Activated T-cell treated with anti-CD3 and anti-CD28 coated beads, Interleukin-2, amount 50 U/mL, for 48 hours (primary cell): ENCODE measurements at regions not wholly inside any gene's neighbourhood (a gene's known extent, or its start where the extent isn't known, plus 50 kb on each side); places are given as distances from the start of the nearest gene placed in this dataset.

ENCODE experiments used
- DNase-seq, 2 experiments: peaks; one replicate each; pipeline ENCODE4 v3.0.0-alpha.2; 2020

DNA sequence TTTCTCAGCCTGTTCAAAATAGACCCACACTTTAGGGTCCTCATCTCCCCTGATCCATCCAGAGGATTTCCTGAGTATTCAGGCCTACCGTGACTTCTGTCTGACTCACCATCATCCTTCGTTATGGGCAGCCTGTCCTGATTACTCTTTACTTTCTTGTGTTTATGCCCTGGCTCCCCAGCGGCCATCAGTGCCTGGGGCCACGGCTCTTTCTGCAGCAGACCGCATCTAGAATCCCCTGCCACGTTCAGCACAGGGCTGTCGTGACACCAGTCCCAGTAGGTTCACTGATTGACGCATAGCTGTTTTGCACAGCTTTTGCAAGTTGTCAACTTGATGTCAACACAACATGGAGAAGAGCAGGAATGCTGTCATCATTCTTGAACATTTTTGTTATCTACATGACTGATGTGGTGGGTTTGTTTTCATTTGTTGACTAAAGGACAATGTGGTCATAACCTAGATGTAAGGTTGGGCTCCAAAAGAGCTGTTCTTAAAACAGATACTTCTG, 225.6 kb downstream of the HAUS1 start:
- no peak for DNase-seq

DNA sequence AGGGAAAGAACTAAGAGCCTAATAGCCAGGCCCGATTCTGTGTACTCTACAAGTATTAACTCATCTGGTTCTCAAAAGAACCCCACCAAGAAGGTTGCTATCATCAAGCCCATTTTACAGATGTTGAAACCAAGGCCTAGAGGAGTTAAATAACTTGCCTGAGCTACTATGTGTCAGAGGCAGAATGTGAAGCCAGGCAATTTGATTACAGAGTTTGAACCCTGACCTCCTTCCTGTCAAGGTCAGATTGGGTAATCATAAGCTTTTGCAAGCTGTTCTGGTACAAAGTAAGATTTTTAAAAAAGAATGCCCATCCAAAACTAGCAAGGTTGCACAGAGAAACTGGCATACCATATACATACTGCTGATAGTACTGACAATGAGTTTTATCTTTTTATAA, 227.1 kb downstream of the HAUS1 start:
- DNase-seq, result no peak

- no peak for DNase-seq
These were observed 228.2 kb downstream of the HAUS1 start for GRCh38 chr18:46332286-46332801.

- no peak for DNase-seq
These were observed 228.7 kb downstream of the HAUS1 start for GRCh38 chr18:46332921-46333341.

- DNase-seq, result peak; percentile 41 to 55
These were observed 229.4 kb downstream of the HAUS1 start for GRCh38 chr18:46333431-46334135.

DNA sequence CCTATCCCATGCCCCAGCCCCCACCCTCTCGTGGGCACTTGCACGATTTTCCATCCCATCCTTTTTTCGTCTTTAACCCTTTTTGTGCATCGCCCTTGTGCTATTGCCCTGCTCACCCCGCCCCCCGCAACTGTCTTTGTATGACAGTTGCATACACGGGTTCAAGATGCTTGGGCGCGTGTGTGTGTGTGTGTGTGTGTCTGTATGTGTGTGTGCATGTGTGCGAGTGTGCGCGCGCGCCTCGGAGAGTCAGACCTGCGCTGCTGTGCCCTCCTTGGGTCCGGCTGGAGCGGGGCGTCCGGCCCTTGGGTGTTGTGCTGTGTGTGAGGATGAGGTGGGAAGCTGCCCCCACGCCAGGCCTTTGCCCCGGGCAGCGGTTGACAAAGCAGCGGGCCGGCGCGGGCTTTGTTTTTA, 230.7 kb downstream of the HAUS1 start:
- peak; percentile 36 to 39 for DNase-seq

DNA sequence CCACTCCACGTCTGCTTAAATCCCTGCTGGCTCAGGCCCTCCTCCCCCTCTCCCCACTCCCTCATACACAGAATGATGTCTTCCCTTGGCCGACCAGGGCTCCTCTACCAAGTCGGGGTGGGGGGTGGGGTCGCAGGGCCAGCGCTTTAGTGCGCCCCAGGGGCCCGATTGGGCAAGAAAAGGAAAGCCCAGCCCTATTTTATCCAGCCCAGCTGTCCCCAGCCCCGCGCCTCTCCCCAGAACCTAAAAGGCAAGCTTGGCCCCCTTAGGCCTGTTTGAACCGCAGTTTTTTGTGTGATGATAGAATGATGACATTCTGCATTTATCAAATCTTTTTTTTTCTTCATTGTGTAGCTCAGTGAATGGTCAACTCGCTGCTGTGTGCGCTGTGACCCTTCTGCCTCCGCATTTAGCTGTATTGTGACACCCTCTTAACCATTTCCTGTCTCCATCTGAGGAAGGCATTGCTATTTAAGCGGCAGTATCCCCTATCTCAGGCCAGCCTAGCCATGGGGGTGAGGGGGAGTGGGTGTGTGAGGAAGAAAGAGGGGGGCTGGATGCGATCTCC, 231.4 kb downstream of the HAUS1 start:
- DNase-seq, result no peak

DNA sequence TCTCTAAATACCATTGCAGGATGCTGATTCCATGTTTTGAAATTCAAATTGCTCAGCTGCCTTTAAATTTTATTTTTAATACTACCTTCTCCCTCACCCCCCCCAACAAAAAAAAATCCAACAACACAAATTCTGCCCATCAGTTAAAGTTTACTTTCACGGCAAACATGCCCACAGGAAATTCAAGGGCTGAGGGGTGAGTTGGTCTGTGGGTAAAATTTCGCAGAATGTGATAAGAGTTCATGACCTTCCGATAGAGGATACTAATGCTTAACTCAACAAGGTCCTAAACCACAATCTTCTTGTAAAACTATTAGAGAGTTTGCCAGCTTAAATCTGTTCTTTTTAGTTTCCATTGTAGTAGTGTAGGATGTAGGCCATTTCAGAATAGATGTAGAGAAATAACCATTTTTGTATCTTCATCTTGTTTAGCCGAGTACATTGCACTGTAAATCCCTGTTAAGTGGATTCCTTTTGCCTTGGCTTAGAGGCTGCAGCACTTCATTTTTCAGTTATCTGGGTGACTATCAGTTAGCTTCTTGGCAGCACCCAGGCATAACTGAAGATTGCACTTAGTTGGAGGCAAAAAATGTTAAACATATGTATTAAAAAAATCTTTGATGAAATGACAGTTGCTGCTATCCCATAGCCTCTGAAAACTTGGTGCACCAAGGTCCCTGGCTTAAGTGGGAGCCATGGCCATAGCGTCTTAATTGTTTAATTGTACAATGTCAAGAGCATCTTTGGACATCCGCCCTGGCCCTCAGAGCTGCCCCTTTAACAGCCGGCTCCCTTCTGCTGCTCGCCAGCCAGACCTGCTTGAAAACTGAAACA, 232.3 kb downstream of the HAUS1 start:
- no peak for DNase-seq

DNA sequence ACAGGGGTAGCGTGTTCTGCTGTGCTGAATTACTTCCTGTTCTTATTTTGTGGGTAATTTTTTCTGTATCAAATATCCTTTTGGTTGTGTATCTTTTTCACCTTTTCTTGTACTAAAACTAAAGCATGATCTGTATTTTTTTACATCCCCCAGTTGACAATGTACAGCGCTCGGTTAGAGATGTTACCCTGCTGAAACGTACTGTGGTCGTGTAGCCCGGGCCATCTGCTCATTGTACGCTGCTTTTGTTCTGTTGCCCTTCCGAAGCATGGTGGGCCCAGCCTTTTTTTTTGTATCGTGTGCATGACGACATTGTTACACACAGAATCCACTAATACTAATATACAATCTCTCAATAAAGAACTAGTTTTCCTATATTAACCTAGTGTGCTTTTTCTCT, 233.1 kb downstream of the HAUS1 start:
- no peak for DNase-seq

DNA sequence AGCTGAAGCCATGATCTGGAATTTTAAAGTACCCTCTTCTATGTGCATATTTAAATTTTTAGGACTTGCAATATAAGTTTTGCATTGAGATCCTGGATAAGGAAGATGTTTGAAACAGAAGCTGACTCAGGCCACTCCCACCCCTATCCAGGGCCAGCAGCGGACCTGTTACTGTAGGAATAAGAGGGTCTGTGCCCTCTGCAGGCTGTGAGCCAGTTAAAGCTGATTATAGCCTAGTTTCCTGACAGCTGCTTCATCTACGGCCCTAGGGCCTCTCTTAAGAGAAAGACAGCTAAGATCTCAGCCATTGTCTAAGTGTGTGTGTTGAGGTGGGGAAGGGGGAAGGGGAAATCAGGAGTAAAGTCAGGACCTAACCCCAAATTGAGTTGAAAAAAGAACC, 234.0 kb downstream of the HAUS1 start:
- no peak for DNase-seq

GRCh38 chr18:46338766-46339165, 234.6 kb downstream of the HAUS1 start:
- no peak for DNase-seq

- DNase-seq, result no peak
These were observed 236.5 kb downstream of the HAUS1 start for GRCh38 chr18:46340716-46341115.

DNA sequence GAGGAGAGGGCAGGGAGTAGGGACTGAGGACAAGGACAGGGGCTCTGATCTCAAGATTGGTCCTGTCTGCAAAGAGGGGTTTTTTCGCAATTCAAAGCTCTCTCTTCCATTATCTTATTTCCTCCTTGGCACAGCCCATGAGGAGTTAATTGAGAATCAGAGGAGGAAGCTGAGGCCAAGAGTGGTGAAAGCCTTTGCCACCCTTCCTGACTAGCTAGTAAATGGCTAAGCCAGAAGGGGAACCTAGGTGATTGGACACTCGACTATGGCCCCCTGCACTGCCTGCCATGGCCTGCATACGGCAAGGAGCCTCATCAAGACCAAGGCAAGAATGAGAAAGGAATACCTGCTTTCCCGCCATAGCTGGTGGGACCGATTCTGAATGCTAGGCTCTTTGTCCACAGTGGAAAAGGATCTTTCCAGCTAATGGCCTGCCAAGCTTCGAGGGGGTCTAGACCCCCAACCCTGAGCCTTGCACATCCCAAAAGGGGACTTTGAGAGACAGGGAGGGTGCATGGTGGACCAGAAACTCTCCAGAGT, 237.9 kb downstream of the HAUS1 start:
- DNase-seq, result no peak

DNA sequence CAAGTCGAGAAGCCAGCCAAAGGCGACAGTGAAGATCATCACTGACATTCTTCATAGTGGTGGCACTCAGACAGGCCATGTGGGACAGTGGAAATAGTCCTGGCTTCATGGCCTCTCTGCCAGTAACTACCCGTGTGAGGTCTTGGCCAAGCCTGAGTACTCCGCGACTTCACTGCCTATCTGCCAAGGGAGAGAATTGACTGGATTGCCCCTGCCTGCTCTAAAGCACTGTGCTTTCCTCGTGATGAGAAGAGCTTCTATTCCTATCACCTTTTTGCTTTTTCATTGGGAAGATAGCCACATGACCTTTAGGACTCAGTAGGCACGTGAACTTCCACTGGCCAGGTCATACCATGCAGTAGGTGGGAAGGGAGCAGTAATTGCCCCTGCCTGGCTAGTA, 239.3 kb downstream of the HAUS1 start:
- DNase-seq, result no peak

GRCh38 chr18:46343931-46344372, 239.8 kb downstream of the HAUS1 start:
- DNase-seq, result peak; percentile 51 to 63

- DNase-seq, result no peak
These were observed 240.4 kb downstream of the HAUS1 start for GRCh38 chr18:46344416-46345180.

DNA sequence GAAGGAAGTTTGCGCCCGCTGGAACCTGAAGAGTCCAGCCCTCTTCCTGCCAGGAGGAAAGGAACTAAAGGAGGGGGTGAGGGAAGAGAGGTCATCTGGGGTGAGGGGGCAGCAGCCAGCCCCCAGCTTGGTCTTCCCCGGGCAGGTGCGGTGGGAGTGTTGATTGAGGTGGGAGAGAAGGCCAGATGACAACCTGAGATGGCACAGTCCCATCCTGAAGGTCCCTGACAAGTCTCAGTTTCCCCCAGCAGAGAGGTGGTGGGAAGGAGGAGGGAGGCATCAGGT, 240.9 kb downstream of the HAUS1 start:
- no peak for DNase-seq

DNA sequence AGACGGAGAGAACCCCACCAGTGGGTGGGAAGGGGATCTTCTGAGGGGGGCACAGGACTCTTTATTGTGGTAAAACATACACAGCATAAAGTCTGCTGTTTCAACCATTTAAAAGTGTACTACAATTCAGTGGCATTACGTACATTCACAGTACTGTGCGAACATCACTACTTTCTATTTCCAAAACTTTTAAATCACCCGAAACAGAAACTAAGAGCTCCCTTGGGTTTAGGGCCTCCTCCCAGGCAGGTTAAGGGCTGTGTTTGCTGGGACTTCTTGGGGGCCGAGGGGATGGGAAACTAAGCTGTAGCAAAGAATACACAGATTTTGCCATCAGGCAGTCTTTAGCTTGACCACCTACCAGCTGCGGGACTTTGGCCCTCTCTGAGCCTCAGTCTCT, 242.0 kb downstream of the HAUS1 start:
- DNase-seq, result no peak

DNA sequence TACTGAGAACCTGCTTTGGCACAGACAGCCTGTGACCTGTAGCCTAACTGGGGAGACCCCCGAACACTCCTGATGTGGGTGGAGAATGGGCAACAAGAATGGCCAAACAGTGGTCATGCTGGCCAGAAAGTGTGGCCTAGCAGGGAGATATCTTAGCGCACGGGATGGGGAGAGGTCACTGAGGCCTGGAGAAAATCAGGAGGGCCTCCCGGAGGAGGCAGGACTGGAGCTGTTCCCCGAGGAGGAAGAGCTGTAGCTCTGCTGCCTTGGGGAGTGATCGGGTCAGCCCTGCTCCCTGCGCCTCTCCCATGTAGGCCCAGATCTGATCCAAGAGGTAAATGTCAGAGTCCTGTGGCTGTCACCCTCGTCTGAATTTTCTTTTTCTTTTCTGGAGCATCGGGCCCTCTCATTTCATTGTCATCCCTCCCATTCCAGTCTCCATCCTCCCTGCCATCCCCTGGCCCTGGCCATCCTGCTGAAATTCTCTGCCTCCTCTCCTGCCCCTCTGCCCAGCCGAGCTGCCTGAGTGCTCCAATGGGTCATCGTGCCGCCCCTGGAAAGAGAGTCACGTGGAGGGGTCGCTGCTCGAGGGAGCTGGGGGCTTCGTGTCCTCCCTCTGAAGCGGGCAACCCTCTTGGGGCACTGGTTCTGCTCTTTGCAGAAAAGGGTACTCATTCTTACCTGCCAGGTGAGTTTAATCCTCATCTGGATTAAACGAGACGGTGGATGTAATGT, 242.9 kb downstream of the HAUS1 start:
- no peak for DNase-seq

DNA sequence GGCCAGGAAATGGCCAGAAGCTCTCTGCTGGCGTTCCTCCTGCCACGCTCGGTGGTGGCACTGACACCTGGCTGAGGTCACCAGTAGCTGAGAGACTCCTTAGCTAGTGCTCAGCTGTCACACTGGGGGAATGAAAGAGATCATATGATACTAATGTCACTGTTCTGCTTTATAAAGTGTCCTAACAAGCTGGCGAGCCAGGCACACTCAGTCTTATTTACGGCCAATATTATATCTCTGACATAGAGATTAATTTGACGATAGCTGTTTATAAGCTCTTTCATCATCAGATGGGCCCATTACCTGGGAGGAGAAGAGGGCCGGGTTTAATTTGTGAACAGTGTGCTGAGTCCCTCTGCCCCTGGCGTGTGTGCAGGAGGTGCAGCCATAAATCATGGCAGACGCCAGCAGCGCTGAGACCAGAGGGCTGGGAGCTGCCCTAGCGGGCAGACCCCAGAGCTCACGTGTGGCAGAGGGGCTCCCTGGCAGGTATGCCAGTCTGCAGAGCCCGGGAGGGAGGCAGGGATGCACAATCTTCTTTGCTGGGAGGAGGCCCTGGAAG, 246.5 kb downstream of the HAUS1 start:
- no peak for DNase-seq

GRCh38 chr18:46352520-46353250, 248.5 kb downstream of the HAUS1 start:
- no peak for DNase-seq
